ENCODE measurements at regions not wholly inside any gene's neighbourhood (a gene's known extent, or its start where the extent isn't known, plus 50 kb on each side); places are given as distances from the start of the nearest gene placed in this dataset.
"Not testable (repeated sequence)": the region's sequence is repeated elsewhere in the genome, so short reads cannot be mapped to it uniquely, and the experiment has no call there.

DNA sequence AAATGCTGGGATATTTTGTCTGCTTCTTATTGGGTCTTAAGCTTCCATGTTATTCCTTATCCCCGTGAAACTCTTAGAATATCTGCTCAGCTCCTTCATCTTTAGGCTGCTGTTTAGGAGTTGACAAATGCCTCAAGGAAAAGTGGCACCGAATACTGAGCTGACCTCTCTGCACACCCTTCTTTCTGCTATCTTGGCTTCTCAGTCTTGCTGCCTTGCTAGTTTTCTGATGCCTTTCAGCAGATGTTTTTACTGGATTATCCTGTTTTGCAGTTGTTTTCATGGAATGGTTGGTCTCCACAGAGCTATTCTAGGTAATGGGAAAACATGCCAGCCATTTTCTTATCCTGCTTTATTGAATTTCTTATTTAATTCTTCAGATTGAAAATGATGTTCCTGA lies 86.3 kb downstream of the GYPE start:
- DNase-seq, result no peak

DNA sequence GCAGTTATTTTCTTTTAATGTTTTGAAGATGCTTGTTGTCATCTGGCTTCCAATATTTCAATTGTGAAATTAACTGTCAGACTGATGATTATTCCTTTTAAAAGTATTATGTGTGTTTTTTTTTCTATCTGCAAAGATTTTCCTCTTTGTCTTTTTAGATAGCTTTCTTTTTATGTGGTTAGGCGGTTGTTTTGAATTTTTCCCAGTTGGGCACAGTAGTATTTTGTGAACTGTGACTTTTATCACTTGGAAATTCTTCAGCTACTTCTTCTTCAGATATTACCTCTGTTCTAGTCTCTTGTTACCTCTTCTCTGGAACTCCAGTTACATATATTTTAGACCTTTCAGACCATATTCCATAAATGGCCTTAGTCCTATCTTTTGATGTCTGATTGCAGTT lies 87.5 kb downstream of the GYPE start:
- not testable (repeated sequence) for DNase-seq

DNA sequence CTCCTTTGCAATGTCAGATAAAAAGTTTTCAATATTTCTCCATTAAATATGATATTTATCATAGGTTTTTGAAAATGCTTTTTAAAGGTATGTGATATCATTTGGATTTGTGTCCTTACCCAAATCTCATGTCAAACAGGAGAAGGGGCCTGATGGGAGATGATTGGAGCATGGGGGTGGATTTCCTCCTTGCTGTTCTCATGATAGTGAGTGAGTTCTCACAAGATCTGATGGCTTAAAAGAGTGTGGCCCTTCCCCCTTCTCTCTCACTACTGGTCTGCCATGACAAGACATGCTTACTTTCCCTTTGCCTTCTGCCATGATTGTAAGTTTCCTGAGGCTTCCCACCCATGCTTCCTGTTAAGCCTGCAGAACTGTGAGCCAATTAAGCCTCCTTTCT lies 90.0 kb downstream of the GYPE start:
- not testable (repeated sequence) for DNase-seq

DNA sequence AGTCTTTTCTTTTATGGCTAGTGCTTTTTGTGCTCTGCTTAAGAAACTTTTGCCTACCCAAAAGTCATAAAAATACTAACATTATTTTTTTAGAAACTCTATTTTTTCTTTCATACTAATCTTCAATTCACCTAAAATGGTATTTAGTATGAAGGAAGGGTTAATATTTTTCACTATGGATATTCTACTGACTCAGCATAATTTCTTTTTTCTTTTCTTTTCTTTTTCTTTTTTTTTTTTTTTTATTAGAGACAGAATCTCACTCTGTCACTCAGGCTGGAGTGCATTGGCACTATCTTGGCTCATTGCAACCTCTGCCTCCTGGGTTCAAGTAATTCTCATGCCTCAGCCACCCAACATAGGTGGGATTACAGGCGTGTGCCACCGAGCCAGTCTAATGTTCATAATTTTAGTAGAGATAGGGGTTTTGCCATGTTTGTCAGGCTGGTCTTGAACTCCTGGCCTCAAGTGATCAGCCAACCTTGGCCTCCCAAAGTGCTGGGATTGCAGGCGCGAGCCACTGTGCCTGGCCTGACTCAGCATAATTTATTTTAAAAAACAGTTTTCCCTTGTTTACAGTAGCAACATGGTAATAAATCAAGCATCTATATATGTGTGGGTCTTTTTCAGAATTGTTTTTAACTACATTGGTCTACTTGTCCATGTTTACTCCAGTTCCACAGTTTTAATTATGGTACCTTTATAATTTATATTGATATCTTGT lies 91.8 kb downstream of the GYPE start:
- DNase-seq, result not testable (repeated sequence)

DNA sequence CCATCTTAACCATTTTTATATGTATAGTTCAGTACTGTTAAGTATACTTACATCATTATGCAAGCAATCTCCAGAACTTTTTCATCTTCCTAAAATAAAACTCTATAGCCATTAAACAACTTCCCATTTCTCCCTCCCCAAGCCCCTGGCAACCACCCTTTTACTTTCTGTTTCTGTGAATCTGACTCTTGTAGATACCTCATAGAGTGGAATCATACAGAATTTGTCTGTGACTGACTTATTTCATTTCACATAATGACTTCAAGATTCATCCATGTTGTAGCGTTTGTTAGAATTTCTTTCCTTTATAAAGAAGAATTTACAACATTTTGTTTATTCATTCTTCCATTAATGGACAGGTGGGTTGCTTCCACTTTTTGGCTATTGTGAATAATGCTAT lies 91.2 kb upstream of the FREM3 start:
- DNase-seq, result not testable (repeated sequence)

GRCh38 chr4:143790425-143790824 lies 90.0 kb upstream of the FREM3 start:
- DNase-seq, result not testable (repeated sequence)

DNA sequence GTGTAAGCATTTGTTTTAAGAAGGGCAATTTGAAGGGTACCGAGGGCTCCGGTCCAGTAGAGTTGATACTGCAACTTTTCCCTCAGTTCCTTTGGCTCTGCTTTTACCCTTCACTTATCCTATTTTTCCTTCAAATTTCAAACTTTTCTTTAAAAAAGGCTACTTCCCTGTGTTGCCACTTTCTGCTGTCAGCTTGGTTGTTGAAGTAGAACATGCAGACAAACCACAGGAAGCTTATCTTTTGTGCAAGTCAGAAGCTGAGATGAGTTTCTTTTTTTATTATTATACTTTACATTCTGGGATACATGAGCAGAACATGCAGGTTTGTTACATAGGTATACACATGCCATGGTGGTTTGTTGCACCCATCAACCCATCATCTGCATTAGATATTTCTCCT lies 89.1 kb upstream of the FREM3 start:
- DNase-seq, result not testable (repeated sequence)

DNA sequence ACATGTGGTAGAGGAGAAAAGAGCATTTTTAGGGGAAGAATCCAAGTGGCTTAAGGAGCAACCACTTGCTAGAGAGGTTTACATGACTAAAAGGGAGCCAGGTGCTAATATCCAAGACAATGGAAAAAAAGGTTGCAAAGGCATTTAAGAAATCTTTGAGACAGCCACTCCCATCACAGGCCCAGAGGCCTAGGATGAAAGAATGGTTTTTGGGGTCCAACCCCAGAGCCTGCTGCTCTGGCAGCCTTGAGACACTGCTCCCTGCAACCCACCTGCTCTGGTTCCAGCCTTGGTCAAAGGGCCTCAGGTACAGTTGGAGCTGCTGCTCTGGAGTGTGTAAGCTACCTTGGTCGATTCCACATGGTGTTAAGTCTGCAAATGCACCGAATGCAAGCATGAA lies 84.1 kb upstream of the FREM3 start:
- DNase-seq, result no peak

GRCh38 chr4:143782521-143782920 lies 82.0 kb upstream of the FREM3 start:
- no peak for DNase-seq

GRCh38 chr4:143773998-143774895 lies 73.8 kb upstream of the FREM3 start:
- peak; percentile 45 for DNase-seq

GRCh38 chr4:143771269-143771668 lies 70.8 kb upstream of the FREM3 start:
- DNase-seq, result no peak

DNA sequence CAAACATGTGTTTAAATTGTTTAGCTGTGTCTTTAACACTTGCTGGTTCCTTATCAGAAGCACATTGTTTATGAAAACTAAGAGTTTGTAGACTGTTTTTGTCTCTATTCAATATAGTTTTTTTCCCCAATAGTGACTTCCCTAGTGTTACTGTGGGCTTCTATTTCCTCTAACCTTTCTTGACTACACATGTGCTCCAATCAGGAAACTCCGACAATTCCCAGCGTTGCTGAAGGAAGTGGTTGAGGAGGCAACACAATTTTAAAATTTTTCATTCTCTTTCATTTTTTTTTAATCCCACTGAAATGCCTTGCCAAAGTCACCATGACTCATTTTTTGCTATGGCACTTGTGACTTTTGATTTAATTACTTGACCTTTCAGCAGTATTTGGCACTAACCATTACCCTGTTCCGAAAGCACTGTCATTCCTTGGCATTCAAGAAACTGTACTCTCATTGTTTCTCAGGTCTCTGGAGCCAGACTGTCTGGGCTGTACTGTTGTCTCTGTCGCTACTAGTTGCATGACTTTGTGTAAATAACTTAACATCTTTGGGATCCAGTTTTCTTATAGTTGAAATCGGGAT lies 67.6 kb upstream of the FREM3 start:
- DNase-seq, result no peak

- no peak for DNase-seq
Measured at GRCh38 chr4:143763587-143763986, 63.1 kb upstream of the FREM3 start.

- DNase-seq, result no peak
Measured at GRCh38 chr4:143762511-143762910, 62.0 kb upstream of the FREM3 start.
